ENCODE measurements at regions not wholly inside any gene's neighbourhood (a gene's known extent, or its start where the extent isn't known, plus 50 kb on each side); places are given as distances from the start of the nearest gene placed in this dataset.

DNA sequence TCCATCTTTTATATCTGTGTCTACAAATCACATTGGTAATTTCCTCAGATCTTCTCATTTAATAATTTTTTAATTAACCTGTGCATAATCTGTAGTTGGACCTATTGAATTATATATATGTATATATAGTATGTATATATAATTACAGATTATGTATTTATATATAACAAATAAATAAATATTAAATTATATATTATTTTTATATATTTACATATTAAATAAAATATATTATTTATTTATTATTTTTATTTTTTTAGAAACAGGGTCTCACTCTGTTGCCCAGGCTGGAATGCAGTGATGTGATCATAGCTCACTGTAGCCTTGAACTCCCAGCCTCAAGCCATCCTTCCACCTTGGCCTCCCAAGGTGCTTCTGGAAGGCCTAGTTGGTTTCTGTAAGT is 197.9 kb downstream of the FGF9 start:
- intact Hi-C loops (cut with DNase I), result no loop called here
- no peaks in the 10 kb centered on the region for H3K27me3 ChIP-seq
- TF ChIP-seq, protein P1, sequence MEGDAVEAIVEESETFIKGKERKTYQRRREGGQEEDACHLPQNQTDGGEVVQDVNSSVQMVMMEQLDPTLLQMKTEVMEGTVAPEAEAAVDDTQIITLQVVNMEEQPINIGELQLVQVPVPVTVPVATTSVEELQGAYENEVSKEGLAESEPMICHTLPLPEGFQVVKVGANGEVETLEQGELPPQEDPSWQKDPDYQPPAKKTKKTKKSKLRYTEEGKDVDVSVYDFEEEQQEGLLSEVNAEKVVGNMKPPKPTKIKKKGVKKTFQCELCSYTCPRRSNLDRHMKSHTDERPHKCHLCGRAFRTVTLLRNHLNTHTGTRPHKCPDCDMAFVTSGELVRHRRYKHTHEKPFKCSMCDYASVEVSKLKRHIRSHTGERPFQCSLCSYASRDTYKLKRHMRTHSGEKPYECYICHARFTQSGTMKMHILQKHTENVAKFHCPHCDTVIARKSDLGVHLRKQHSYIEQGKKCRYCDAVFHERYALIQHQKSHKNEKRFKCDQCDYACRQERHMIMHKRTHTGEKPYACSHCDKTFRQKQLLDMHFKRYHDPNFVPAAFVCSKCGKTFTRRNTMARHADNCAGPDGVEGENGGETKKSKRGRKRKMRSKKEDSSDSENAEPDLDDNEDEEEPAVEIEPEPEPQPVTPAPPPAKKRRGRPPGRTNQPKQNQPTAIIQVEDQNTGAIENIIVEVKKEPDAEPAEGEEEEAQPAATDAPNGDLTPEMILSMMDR (IDR thresholded peaks at IDR 0.05), result no peak
- no peaks in the 10 kb centered on the region for H3K9me3 ChIP-seq
- no peak for DNase-seq
- no peak for ATAC-seq
- no peaks in the 10 kb centered on the region for H3K36me3 ChIP-seq
- FAIRE-seq, result peak; percentile 72
- H3K27ac ChIP-seq, result no peak overlapping the region
- no peak overlapping the region for H3K4me3 ChIP-seq
- H3K4me1 ChIP-seq, result no peaks in the 10 kb centered on the region

GRCh38 chr13:21871382-21871781 is 200.5 kb downstream of the FGF9 start:
- Histone ChIP-seq H3K4me3 (no peak overlapping the region), H3K9me3 (no peaks in the 10 kb centered on the region), H3K27ac (peak overlapping the region in 1 of 4 donors; percentile 5), H3K27me3 (no peaks in the 10 kb centered on the region), H3K4me1 (no peaks in the 10 kb centered on the region), H3K36me3 (no peaks in the 10 kb centered on the region)
- TF ChIP-seq, protein P1 (IDR thresholded peaks at IDR 0.05), result no peak
- intact Hi-C loops (cut with DNase I), result no loop called here
- WGBS, 2 donors, result 40% methylated on average over 7 of the region's 7 CpGs
- FAIRE-seq, result no peak
- DNase-seq, result peak in 1 of 6 donors; percentile 15
- peak in 2 of 4 donors; percentile 41 to 56 for ATAC-seq

DNA sequence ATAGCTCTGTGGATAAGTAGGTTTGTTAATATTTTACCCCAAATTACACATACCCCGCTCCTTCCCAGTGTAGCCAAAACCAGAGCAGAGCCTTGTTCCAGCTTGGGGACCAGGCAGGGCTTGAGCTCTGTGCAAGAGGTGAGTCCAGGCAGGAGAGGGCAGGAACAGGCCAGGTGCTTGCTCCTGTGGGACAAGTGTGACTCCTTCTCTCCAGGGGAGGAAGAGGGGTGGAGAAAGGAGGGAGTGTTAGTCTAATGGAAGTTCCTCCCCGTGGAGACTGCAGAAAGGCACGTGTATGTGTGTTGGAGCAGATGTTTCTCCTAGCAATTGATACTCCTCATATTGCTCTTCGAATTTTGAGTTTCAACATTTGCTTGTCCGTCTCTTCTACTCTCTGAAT is 201.0 kb downstream of the FGF9 start:
- Histone ChIP-seq H3K27ac (no peak overlapping the region), H3K27me3 (no peaks in the 10 kb centered on the region), H3K4me3 (no peak overlapping the region), H3K9me3 (no peaks in the 10 kb centered on the region), H3K36me3 (no peaks in the 10 kb centered on the region), H3K4me1 (no peaks in the 10 kb centered on the region)
- DNase-seq (no peak), FAIRE-seq (no peak), ATAC-seq (peak in 3 of 4 donors; percentile 34 to 55 (median 44))
- TF ChIP-seq, protein P1 (IDR thresholded peaks at IDR 0.05), result no peak
- intact Hi-C loops (cut with DNase I), result no loop called here
- WGBS, 2 donors, result 39 to 40% methylated on average over 5 of the region's 5 CpGs

- no peak overlapping the region for H3K4me3 ChIP-seq
- WGBS, 2 donors, result 67 to 76% methylated on average over 5 of the region's 5 CpGs
Measured at GRCh38 chr13:21872795-21873194, 201.9 kb downstream of the FGF9 start.

DNA sequence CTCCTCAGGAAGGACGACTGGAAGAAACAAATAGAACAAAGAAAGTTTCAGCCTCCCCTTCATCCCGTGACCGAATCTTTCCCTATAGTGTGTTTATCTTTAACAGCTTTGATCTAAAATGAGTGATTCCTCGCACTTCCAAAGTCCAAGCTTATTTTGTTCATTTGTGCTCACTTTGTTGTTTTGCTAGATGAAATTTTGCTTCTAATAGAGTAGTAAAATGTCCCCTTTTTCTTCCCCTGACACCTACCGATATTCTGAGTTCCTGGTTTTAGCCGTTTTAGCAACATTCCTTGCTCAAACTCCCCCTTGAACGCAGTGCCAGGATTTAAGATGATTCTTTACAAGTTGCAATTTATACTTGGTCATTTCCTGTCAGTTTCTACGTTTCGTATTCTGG is 204.2 kb downstream of the FGF9 start:
- Histone ChIP-seq H3K4me3 (no peak overlapping the region), H3K9me3 (no peaks in the 10 kb centered on the region), H3K27me3 (no peaks in the 10 kb centered on the region), H3K4me1 (no peaks in the 10 kb centered on the region), H3K36me3 (no peaks in the 10 kb centered on the region), H3K27ac (no peak overlapping the region)
- TF ChIP-seq, protein P1 (IDR thresholded peaks at IDR 0.05), result no peak
- DNase-seq (no peak), FAIRE-seq (no peak), ATAC-seq (no peak)
- intact Hi-C loops (cut with DNase I), result no loop called here
- 59 to 69% methylated on average over 9 of the region's 9 CpGs for WGBS, 2 donors

More at GRCh38 chr13:21872795-21873194, 201.9 kb downstream of the FGF9 start:
- intact Hi-C loops (cut with DNase I), result no loop called here
- H3K4me1 ChIP-seq, result no peaks in the 10 kb centered on the region
- no peak for FAIRE-seq
- no peak for DNase-seq
- no peak overlapping the region for H3K27ac ChIP-seq
- TF ChIP-seq, protein P1 (IDR thresholded peaks at IDR 0.05), result no peak
- no peak for ATAC-seq
- no peaks in the 10 kb centered on the region for H3K27me3 ChIP-seq
- no peaks in the 10 kb centered on the region for H3K36me3 ChIP-seq
- H3K9me3 ChIP-seq, result no peaks in the 10 kb centered on the region
